Spleen (tissue), 11 donors: ENCODE measurements at regions not wholly inside any gene's neighbourhood (a gene's known extent, or its start where the extent isn't known, plus 50 kb on each side); places are given as distances from the start of the nearest gene placed in this dataset.

Experiments
- DNase-seq: peaks from one replicate; pipeline ENCODE4 v3.0.0-alpha.2; 2020
- H3K27ac ChIP-seq, 8 donors: fragments of 200-600 bp; sonication (generic) in 7 of 8; 1 replicate in 4 of 8; 2 replicates in 4 of 8; pipeline versions ENCODE4 v1.5.0 to v1.8.0; 2016 to 2021; ENCODE audit warnings: inconsistent platforms in 4 of 8, mild to moderate bottlenecking in 4 of 8, moderate library complexity in 1 of 8
- H3K27me3 ChIP-seq, 7 donors: fragments of 200-600 bp; sonication (generic) in 6 of 7; replicated peaks in 1 of 7; 1 replicate in 4 of 7; 2 replicates in 3 of 7; pipeline versions ENCODE4 v1.5.0 to v1.8.0; 2016 to 2021; ENCODE audit warnings: inconsistent platforms in 3 of 7, mild to moderate bottlenecking in 1 of 7
- H3K36me3 ChIP-seq, 6 donors: fragments of 200-600 bp; sonication (generic) in 5 of 6; 1 replicate in 4 of 6; 2 replicates in 2 of 6; pipeline versions ENCODE4 v1.5.0 to v1.8.0; 2016 to 2021; ENCODE audit warnings: inconsistent platforms in 2 of 6
- H3K4me1 ChIP-seq, 6 donors: fragments of 200-600 bp; sonication (generic) in 5 of 6; 1 replicate in 3 of 6; 2 replicates in 3 of 6; pipeline versions ENCODE4 v1.5.0 to v1.8.0; 2016 to 2021; ENCODE audit warnings: inconsistent platforms in 3 of 6
- H3K4me3 ChIP-seq, 8 donors: fragments of 200-600 bp; sonication (generic) in 7 of 8; 1 replicate in 4 of 8; 2 replicates in 4 of 8; pipeline versions ENCODE4 v1.5.0 to v1.8.0; 2016 to 2021; ENCODE audit warnings: inconsistent platforms in 4 of 8, mild to moderate bottlenecking in 4 of 8, moderate library complexity in 2 of 8
- H3K9me3 ChIP-seq, 8 donors: fragments of 200-600 bp; sonication (generic) in 7 of 8; 1 replicate in 4 of 8; 2 replicates in 4 of 8; pipeline versions ENCODE4 v1.5.0 to v1.8.0; 2016 to 2021; ENCODE audit warnings: inconsistent platforms in 4 of 8
- CTCF ChIP-seq, 11 experiments: fragments of 200-600 bp in 7 of 11; fragments of 450-650 bp in 4 of 11; sonication (generic) in 4 of 11; IDR thresholded peaks in 8 of 11; conservative IDR thresholded peaks in 3 of 11; 1 replicate in 7 of 11; 2 replicates in 4 of 11; pipeline versions ENCODE4 v1.4.0 to v1.8.0; 2016 to 2021; ENCODE audit warnings: antibody characterized with exemption in 11 of 11, inconsistent platforms in 4 of 11, mild to moderate bottlenecking in 1 of 11
- POLR2A ChIP-seq, 3 donors: fragments of 450-650 bp; IDR thresholded peaks; one replicate each; pipeline ENCODE4 v1.5.1; 2017; ENCODE audit warnings: antibody characterized with exemption in 3 of 3, mild to moderate bottlenecking in 1 of 3
- POLR2AphosphoS5 ChIP-seq, 3 donors: sonication (generic); formaldehyde crosslinking; IDR thresholded peaks; one replicate each; pipeline ENCODE4 v1.5.1; 2017; ENCODE audit warnings: antibody characterized with exemption in 3 of 3
- WGBS, 5 donors: extraction: QIAGEN DNeasy Blood & Tissue Kit in 3 of 5; methylation state at CpG; one replicate each; pipeline versions ENCODE4 v1.1.5 to v1.1.7; 2013 to 2018; 5-methylcytosine and 5-hydroxymethylcytosine counted together
- intact Hi-C: fragments of 100-400 bp; cut with DNase I; formaldehyde crosslinking; loops from one replicate; pipeline ENCODE4 v1.15.0; 2023; ENCODE audit warnings: low total_unique reads
- donor health status: healthy with polysubstance abuse.
- donor health status: DM: no; HTN: no; CAD: no; lungs with moderate emphysema.
- donor health status: DM: no; HTN: no; CAD: no.
- donor health status: Bipolar disorder and iron deficiency.
- donor health status: healthy.
- donor health status: DM: no; HTN: no; CAD: no.
- donor health status: DM: yes; HTN: yes; CAD: no.

GRCh38 chr2:55114597-55114996 lies 64.3 kb upstream of the RTN4 start:
- Histone ChIP-seq H3K36me3 (no peaks in the 10 kb centered on the region), H3K4me1 (peaks cover 0 to 48% (median 31%) of the 10 kb centered on the region in 6 donors), H3K27ac (no peak overlapping the region), H3K9me3 (no peaks in the 10 kb centered on the region), H3K27me3 (no peaks in the 10 kb centered on the region), H3K4me3 (no peak overlapping the region)
- intact Hi-C loops, result no loop called here
- TF ChIP-seq POLR2AphosphoS5 (IDR thresholded peaks at IDR 0.05) (no peak), CTCF (IDR thresholded peaks at IDR 0.05 in 8 of 11, conservative IDR thresholded peaks at IDR 0.05 in 3 of 11) (no peak), POLR2A (IDR thresholded peaks at IDR 0.05) (no peak)
- WGBS, 5 donors, result 87 to 96% (median 94%) methylated on average over 5 of the region's 5 CpGs
- no peak for DNase-seq

- intact Hi-C loops, result no loop called here
- 92 to 99% (median 93%) methylated on average over 5 of the region's 5 CpGs for WGBS, 5 donors
These were observed 63.8 kb upstream of the RTN4 start for GRCh38 chr2:55114082-55114481.

GRCh38 chr2:55112229-55113031 lies 62.2 kb upstream of the RTN4 start:
- Histone ChIP-seq H3K27me3 (no peaks in the 10 kb centered on the region), H3K36me3 (no peaks in the 10 kb centered on the region), H3K9me3 (no peaks in the 10 kb centered on the region), H3K4me3 (peak overlapping the region in 1 of 8 donors; percentile 11), H3K27ac (peak overlapping the region; percentile 22 to 87 (median 80)), H3K4me1 (peaks cover 0 to 30% (median 20%) of the 10 kb centered on the region in 6 donors)
- peak; percentile 81 for DNase-seq
- WGBS, 5 donors, result 27 to 42% (median 31%) methylated on average over 11 to 13 of the region's 13 CpGs
- peak in 1 of 3 donors; percentile 20 for TF ChIP-seq POLR2AphosphoS5 (IDR thresholded peaks at IDR 0.05)
- TF ChIP-seq POLR2A (IDR thresholded peaks at IDR 0.05), result no peak
- no peak for TF ChIP-seq CTCF (IDR thresholded peaks at IDR 0.05 in 8 of 11, conservative IDR thresholded peaks at IDR 0.05 in 3 of 11)
- intact Hi-C loops, result no loop called here

More at GRCh38 chr2:55114082-55114481, 63.8 kb upstream of the RTN4 start:
- Histone ChIP-seq H3K4me3 (no peak overlapping the region), H3K9me3 (no peaks in the 10 kb centered on the region), H3K4me1 (peaks cover 0 to 42% (median 27%) of the 10 kb centered on the region in 6 donors), H3K27me3 (no peaks in the 10 kb centered on the region), H3K27ac (no peak overlapping the region), H3K36me3 (no peaks in the 10 kb centered on the region)
- no peak for DNase-seq
- TF ChIP-seq POLR2A (IDR thresholded peaks at IDR 0.05), result no peak
- no peak for TF ChIP-seq POLR2AphosphoS5 (IDR thresholded peaks at IDR 0.05)
- TF ChIP-seq CTCF (IDR thresholded peaks at IDR 0.05 in 8 of 11, conservative IDR thresholded peaks at IDR 0.05 in 3 of 11), result no peak

GRCh38 chr2:55111570-55112228 lies 61.4 kb upstream of the RTN4 start:
- intact Hi-C loops, result no loop called here
- 41 to 52% (median 51%) methylated on average over 10 to 11 of the region's 11 CpGs for WGBS, 5 donors
- H3K36me3 ChIP-seq, result no peaks in the 10 kb centered on the region
- H3K9me3 ChIP-seq, result no peaks in the 10 kb centered on the region
- H3K4me1 ChIP-seq, result peaks cover 0 to 30% (median 20%) of the 10 kb centered on the region in 6 donors
- H3K27ac ChIP-seq, result peak overlapping the region; percentile 22 to 87 (median 80)
- DNase-seq, result peak; percentile 80
- no peak overlapping the region for H3K4me3 ChIP-seq
- TF ChIP-seq POLR2AphosphoS5 (IDR thresholded peaks at IDR 0.05), result peak in 2 of 3 donors; percentile 43 to 48
- TF ChIP-seq POLR2A (IDR thresholded peaks at IDR 0.05), result no peak
- no peaks in the 10 kb centered on the region for H3K27me3 ChIP-seq
